ENCODE measurements at regions not wholly inside any gene's neighbourhood (a gene's known extent, or its start where the extent isn't known, plus 50 kb on each side); places are given as distances from the start of the nearest gene placed in this dataset.
"Not testable (repeated sequence)": the region's sequence is repeated elsewhere in the genome, so short reads cannot be mapped to it uniquely, and the experiment has no call there.

DNA sequence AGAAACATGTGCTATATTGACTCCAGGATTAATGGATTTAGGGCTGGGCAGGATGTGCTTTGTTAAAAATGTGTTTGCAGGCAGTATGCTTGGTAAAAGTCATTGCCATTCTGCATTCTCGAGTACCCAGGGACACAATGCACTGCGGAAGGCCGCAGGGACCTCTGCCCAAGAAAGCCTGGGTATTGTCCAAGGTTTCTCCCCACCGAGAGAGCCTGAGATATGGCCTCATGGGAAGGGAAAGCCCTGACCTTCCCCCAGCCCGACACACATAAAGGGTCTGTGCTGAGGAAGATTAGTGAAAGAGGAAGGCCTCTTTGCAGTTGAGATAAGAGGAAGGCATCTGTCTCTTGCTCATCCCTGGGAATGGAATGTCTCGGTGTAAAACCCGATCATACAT is 186.7 kb upstream of the PTER start:
- CTCF ChIA-PET (ENCODE audit: partially characterized antibody); H3K18ac ChIP-seq (ENCODE audit: extremely low read depth, low read length): not testable (repeated sequence)
- 97% methylated on average over 6 of the region's 7 CpGs; no CpG with 5 or more reads in 1 of the 2 experiments for WGBS, 2 experiments (ENCODE audit: extremely low coverage in 1 of 2, insufficient coverage in 1 of 2, insufficient read length in 1 of 2, insufficient replicate concordance in 2 of 2, low coverage in 1 of 2, low lambda C conversion rate in 2 of 2, missing lambda C conversion rate in 1 of 2)

More for the DNA sequence above, 186.7 kb upstream of the PTER start:
- H2BK20ac ChIP-seq (ENCODE audit: low read length); H3K36me3 ChIP-seq (ENCODE audit: control insufficient read depth in 2 of 4, insufficient read depth in 4 of 4, low read length in 3 of 4); DNase-seq (ENCODE audit: low read depth in 1 of 2, low spot score in 2 of 2); H4K8ac ChIP-seq (ENCODE audit: extremely low read depth, insufficient read depth, low read length); H3K79me1 ChIP-seq (ENCODE audit: low read depth, low read length); H2BK5ac ChIP-seq (ENCODE audit: low read depth, low read length); H3K4me1 ChIP-seq (replicated peaks in 1 of 4; ENCODE audit: control insufficient read depth in 3 of 4, insufficient read depth in 4 of 4, low read length in 3 of 4); H3K27me3 ChIP-seq (replicated peaks in 1 of 4; ENCODE audit: control insufficient read depth in 3 of 4, extremely low read depth in 1 of 4, insufficient read depth in 3 of 4, low read length in 3 of 4); H3K23ac ChIP-seq (ENCODE audit: insufficient read length); H3K56ac ChIP-seq (replicated peaks; ENCODE audit: insufficient read length, low read depth, low read length); H3K4me2 ChIP-seq (ENCODE audit: insufficient read depth in 1 of 2, low read depth in 2 of 2, low read length in 2 of 2); H3K4me3 ChIP-seq (ENCODE audit: extremely low read depth in 1 of 4, insufficient read depth in 2 of 4, low read depth in 3 of 4, low read length in 4 of 4); H3K23me2 ChIP-seq (ENCODE audit: low read depth, low read length); H3K79me2 ChIP-seq (ENCODE audit: control insufficient read depth in 1 of 2, insufficient read depth in 2 of 2, low read length in 2 of 2); H2BK120ac ChIP-seq (replicated peaks; ENCODE audit: low read depth, low read length); H2BK12ac ChIP-seq (ENCODE audit: low read depth, low read length); H4K5ac ChIP-seq (ENCODE audit: insufficient read length, low read depth, low read length); FAIRE-seq; H3K27ac ChIP-seq (ENCODE audit: low read depth, low read length); H3K9ac ChIP-seq (replicated peaks in 1 of 4; ENCODE audit: extremely low read depth in 1 of 4, low read depth in 3 of 4, low read length in 3 of 4); POLR2A ChIA-PET (ENCODE audit: partially characterized antibody); H2AFZ ChIP-seq (ENCODE audit: low read length); H4K91ac ChIP-seq (replicated peaks; ENCODE audit: insufficient read length, low read length); H3K4ac ChIP-seq (replicated peaks; ENCODE audit: insufficient read length, low read depth, low read length); H3K9me3 ChIP-seq (ENCODE audit: insufficient read depth in 2 of 2, low read depth in 1 of 2, low read length in 1 of 2); H4K20me1 ChIP-seq (replicated peaks in 1 of 2; ENCODE audit: control insufficient read depth in 1 of 2, insufficient read depth in 2 of 2, low read length in 2 of 2); H2AK5ac ChIP-seq (ENCODE audit: low read depth, low read length); H3K14ac ChIP-seq (ENCODE audit: insufficient read length); H2BK15ac ChIP-seq (ENCODE audit: low read length): not testable (repeated sequence)
